ENCODE measurements at regions not wholly inside any gene's neighbourhood (a gene's known extent, or its start where the extent isn't known, plus 50 kb on each side); places are given as distances from the start of the nearest gene placed in this dataset.
A peak's percentile ranks its signal among the peaks of the same experiment; 100 is the strongest.
"Not testable (repeated sequence)": the region's sequence is repeated elsewhere in the genome, so short reads cannot be mapped to it uniquely, and the experiment has no call there.

- DNase-seq (ENCODE audit: low spot score): not testable (repeated sequence)
Measured at GRCh38 chr16:26508946-26509345, 557.8 kb upstream of the C16orf82 start.

- no peak for DNase-seq (ENCODE audit: low spot score)
Measured at GRCh38 chr16:26510924-26511323, 555.8 kb upstream of the C16orf82 start.

- DNase-seq (ENCODE audit: low spot score): no peak
Measured at GRCh38 chr16:26511463-26511862, 555.3 kb upstream of the C16orf82 start.

GRCh38 chr16:26521626-26522025, 545.1 kb upstream of the C16orf82 start:
- DNase-seq (ENCODE audit: low spot score): no peak

GRCh38 chr16:26524281-26524680, 542.4 kb upstream of the C16orf82 start:
- DNase-seq (ENCODE audit: low spot score): no peak

GRCh38 chr16:26524846-26525245, 541.9 kb upstream of the C16orf82 start:
- no peak for DNase-seq (ENCODE audit: low spot score)

GRCh38 chr16:26525856-26526255, 540.9 kb upstream of the C16orf82 start:
- DNase-seq (ENCODE audit: low spot score): no peak

GRCh38 chr16:26526633-26527032, 540.1 kb upstream of the C16orf82 start:
- DNase-seq (ENCODE audit: low spot score): no peak

GRCh38 chr16:26530584-26531289, 536.0 kb upstream of the C16orf82 start:
- DNase-seq (ENCODE audit: low spot score): no peak

GRCh38 chr16:26531290-26531730, 535.4 kb upstream of the C16orf82 start:
- no peak for DNase-seq (ENCODE audit: low spot score)

- no peak for DNase-seq (ENCODE audit: low spot score)
Measured at GRCh38 chr16:26532456-26532855, 534.3 kb upstream of the C16orf82 start.

GRCh38 chr16:26542198-26542597, 524.5 kb upstream of the C16orf82 start:
- no peak for DNase-seq (ENCODE audit: low spot score)

GRCh38 chr16:26546573-26546972, 520.2 kb upstream of the C16orf82 start:
- no peak for DNase-seq (ENCODE audit: low spot score)

- DNase-seq (ENCODE audit: low spot score): no peak
Measured at GRCh38 chr16:26547681-26548080, 519.0 kb upstream of the C16orf82 start.

GRCh38 chr16:26550111-26550610, 516.6 kb upstream of the C16orf82 start:
- no peak for DNase-seq (ENCODE audit: low spot score)

GRCh38 chr16:26554030-26554429, 512.7 kb upstream of the C16orf82 start:
- no peak for DNase-seq (ENCODE audit: low spot score)

- DNase-seq (ENCODE audit: low spot score): no peak
Measured at GRCh38 chr16:26561303-26561702, 505.4 kb upstream of the C16orf82 start.

- DNase-seq (ENCODE audit: low spot score): no peak
Measured at GRCh38 chr16:26563018-26563417, 503.7 kb upstream of the C16orf82 start.

GRCh38 chr16:26567356-26567755, 499.4 kb upstream of the C16orf82 start:
- DNase-seq (ENCODE audit: low spot score): no peak

GRCh38 chr16:26569793-26570192, 496.9 kb upstream of the C16orf82 start:
- DNase-seq (ENCODE audit: low spot score): peak; percentile 7

- DNase-seq (ENCODE audit: low spot score): no peak
Measured at GRCh38 chr16:26578748-26579147, 488.0 kb upstream of the C16orf82 start.

GRCh38 chr16:26583803-26584202, 482.9 kb upstream of the C16orf82 start:
- DNase-seq (ENCODE audit: low spot score): no peak

- no peak for DNase-seq (ENCODE audit: low spot score)
Measured at GRCh38 chr16:26593700-26594099, 473.0 kb upstream of the C16orf82 start.

- DNase-seq (ENCODE audit: low spot score): no peak
Measured at GRCh38 chr16:26594666-26595065, 472.1 kb upstream of the C16orf82 start.
